Central memory CD4-positive, alpha-beta T cell (primary cell): ENCODE measurements at regions not wholly inside any gene's neighbourhood (a gene's known extent, or its start where the extent isn't known, plus 50 kb on each side); places are given as distances from the start of the nearest gene placed in this dataset.
"Not testable (repeated sequence)": the region's sequence is repeated elsewhere in the genome, so short reads cannot be mapped to it uniquely, and the experiment has no call there.

Experiments used
- DNase-seq: peaks from one replicate; pipeline ENCODE4 v3.0.0; 2022

- no peak for DNase-seq
These were observed 457.4 kb upstream of the DCN start for GRCh38 chr12:91640021-91640420.

- DNase-seq = no peak
These were observed 456.7 kb upstream of the DCN start for GRCh38 chr12:91639327-91639726.

- no peak for DNase-seq
These were observed 455.4 kb upstream of the DCN start for GRCh38 chr12:91637789-91638624.

- DNase-seq = no peak
These were observed 454.1 kb upstream of the DCN start for GRCh38 chr12:91636721-91637120.

GRCh38 chr12:91634386-91634713, 451.7 kb upstream of the DCN start:
- not testable (repeated sequence) for DNase-seq

- DNase-seq = no peak
These were observed 451.2 kb upstream of the DCN start for GRCh38 chr12:91633734-91634357.

GRCh38 chr12:91633206-91633605, 450.6 kb upstream of the DCN start:
- DNase-seq = no peak

- no peak for DNase-seq
These were observed 449.6 kb upstream of the DCN start for GRCh38 chr12:91632042-91632786.

GRCh38 chr12:91630596-91631293, 448.1 kb upstream of the DCN start:
- DNase-seq = no peak

GRCh38 chr12:91630083-91630482, 447.5 kb upstream of the DCN start:
- no peak for DNase-seq

GRCh38 chr12:91629440-91629839, 446.8 kb upstream of the DCN start:
- DNase-seq = no peak

GRCh38 chr12:91628656-91629055, 446.0 kb upstream of the DCN start:
- DNase-seq = no peak

- DNase-seq = no peak
These were observed 444.6 kb upstream of the DCN start for GRCh38 chr12:91627225-91627624.

GRCh38 chr12:91622981-91623380, 440.4 kb upstream of the DCN start:
- DNase-seq = no peak

- DNase-seq = no peak
These were observed 439.4 kb upstream of the DCN start for GRCh38 chr12:91622037-91622436.

GRCh38 chr12:91620992-91621391, 438.4 kb upstream of the DCN start:
- DNase-seq = no peak

GRCh38 chr12:91620422-91620821, 437.8 kb upstream of the DCN start:
- DNase-seq = no peak

- no peak for DNase-seq
These were observed 435.7 kb upstream of the DCN start for GRCh38 chr12:91618281-91618680.

- DNase-seq = no peak
These were observed 435.2 kb upstream of the DCN start for GRCh38 chr12:91617818-91618217.

GRCh38 chr12:91616416-91616815, 433.8 kb upstream of the DCN start:
- DNase-seq = no peak

- DNase-seq = no peak
These were observed 430.7 kb upstream of the DCN start for GRCh38 chr12:91613223-91613779.

- DNase-seq = no peak
These were observed 427.9 kb upstream of the DCN start for GRCh38 chr12:91610561-91610960.

- no peak for DNase-seq
These were observed 426.7 kb upstream of the DCN start for GRCh38 chr12:91609283-91609682.
